ENCODE measurements at regions not wholly inside any gene's neighbourhood (a gene's known extent, or its start where the extent isn't known, plus 50 kb on each side); places are given as distances from the start of the nearest gene placed in this dataset.
"Not testable (repeated sequence)": the region's sequence is repeated elsewhere in the genome, so short reads cannot be mapped to it uniquely, and the experiment has no call there.

DNA sequence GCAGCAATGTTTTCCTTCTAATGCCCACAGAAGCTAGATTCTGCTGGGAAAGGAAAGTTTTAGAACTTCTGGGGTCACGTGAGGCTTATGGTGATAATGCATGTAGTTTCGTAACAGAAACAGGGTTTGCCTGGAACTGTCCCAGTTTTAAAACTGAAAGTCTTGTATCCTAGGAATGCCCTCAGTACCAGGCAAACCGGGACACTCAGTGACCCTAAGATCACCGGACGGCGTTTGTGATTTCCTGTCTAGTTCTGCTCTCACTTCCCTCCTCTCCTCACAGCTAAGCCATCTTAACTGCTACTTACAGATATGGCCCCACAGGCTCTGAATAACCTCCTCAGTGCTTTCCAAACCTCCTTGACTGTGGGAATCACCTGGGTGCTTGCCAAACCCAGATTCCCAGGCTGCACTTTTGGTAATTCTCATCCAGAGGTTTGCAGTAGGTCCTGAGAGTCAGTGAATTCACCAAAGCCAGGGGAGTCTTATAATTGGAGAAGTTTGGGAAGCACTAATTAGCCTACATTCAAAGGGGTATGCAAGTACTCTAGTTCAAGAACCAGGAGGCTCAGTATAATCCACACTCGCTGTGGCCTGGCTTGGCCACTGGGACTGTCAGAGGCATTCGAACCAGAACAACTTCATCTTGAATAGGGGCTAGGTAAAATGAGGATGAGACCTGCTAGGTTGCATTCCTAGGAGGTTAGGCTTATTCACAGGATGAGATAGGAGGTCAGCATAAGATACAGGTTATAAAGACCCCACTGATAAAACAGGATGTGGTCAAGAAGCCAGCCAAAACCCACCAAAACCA is 231.6 kb upstream of the MYLIP start:
- peak; percentile 56 for DNase-seq

DNA sequence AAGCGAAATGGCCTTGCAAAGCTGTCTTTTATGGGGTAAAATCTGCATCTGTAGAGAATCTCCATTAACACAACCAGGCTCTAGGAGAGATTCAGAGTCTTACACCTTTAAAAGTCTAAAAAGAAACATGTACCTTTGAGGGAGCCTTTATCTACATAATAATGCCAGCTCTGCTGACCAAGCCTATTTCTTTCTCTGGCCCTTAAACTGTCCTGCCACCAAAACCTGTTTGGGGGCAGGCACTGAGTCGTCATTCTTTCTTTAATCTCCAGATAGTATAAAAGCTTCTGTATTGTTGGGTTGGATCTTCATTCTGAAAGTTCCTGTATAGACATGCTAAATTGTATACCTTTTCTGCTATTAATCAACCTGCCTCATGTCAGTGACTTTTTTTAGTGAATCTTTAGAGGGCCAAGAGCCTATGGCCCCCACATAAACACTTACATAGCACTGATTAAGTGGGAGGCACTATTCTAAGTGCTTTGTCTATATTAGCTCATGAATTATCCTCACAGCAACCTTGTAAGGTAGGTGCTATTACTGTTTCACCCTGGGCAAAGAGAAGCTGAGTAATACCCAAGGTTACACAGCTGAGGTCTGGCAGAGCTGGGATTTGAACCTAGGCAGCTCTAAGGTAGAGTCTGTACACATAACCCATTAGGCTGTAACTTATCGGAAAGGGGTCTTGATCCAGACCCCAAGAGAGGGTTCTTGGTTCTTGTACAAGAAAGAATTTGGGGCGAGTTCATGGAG is 232.3 kb upstream of the DTNBP1 start:
- no peak for DNase-seq

DNA sequence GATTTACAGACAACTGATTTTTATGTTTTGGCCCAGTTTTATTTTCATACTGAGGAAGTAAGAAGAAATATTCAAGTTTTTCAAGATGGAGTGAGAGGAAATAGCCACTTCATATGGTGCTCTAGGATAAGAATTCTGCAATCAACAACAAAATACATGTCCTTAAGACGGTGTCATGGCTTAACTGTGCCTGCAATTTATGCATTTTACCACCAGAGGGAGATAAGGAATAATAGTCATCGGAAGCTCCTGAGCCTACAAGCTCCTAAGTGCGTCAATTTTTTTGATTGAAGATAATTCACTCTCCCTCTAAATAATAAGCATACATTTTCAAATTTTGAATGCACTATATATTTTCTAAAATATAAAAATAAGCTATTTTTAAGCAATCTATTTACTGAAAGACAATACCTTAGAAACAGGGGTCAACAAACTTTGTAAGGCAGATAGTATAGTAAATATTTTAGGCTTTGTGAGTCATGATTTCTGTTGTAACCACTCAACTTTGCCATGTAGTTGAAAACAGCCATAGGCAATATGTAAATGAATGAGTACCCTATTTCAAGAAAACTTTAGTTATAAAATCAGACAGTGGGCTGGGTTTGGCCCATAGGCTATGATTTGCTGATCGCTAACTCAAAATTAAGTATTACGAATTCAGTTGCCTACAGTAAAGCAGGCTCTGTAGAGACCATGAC is 230.9 kb upstream of the DTNBP1 start:
- DNase-seq, result peak; percentile 42

DNA sequence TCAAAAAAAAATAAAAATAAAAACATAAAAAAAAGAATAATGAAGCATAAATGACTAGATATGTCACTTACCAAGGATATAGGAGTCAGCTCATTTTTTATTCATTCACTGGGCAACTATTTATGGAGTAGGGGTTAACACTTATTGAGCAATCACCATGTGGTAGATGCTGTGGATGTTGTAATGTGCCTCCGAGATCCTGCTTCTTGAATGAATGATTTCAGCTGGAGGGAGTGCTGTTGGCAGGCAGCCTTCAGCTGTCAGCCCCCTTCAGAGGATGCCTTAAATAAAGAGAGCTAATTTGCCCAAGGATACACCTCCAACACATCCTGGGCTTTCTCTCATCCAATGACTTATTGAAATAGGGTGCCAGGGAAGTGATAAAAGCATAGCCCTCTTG is 229.5 kb upstream of the DTNBP1 start:
- DNase-seq, result peak; percentile 24

DNA sequence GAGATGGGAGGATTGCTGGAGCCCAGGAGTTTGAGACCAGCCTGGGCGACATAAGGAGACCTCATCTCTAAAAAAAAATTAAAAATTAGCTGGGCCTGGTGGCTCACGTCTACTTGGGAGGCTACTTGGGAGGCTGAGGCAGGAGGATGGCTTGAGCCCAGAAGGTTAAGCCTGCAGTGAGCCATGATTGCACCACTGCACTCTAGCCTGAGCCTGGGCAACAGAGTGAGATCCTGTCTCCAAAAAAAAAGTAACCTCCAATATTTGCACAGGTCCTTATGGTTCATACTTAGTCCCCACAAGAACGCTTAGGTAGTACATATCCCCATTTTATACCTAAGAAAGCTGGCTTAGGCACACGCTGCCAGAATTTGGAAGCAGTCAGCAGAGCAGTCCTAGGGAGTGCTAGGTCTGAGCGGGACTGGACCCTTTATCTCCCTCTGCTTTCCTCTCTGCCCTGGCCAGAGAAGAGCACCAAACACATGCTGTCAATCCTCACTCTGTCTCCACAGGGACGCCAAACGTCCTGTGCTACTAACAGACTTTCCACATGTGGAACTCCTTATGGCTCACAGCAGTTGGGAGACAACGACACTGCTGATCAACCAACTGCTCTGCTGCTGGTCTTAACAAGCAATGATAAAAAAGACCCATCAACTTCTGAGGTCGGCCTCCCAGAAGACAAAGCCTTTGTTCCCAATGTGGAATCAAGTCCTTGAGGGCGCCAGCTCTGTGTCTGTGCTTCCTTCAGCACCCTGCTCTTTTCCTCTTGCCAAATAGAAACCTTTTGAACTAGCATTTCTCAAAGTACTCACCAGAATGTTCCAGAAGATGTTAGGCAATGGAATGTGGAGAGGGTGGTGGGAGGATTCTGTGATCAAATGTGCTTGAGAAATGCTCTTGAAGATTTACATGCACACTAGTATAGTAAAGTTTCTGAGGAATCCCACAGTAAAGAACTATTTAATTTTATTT is 226.3 kb upstream of the DTNBP1 start:
- DNase-seq, result peak; percentile 22

DNA sequence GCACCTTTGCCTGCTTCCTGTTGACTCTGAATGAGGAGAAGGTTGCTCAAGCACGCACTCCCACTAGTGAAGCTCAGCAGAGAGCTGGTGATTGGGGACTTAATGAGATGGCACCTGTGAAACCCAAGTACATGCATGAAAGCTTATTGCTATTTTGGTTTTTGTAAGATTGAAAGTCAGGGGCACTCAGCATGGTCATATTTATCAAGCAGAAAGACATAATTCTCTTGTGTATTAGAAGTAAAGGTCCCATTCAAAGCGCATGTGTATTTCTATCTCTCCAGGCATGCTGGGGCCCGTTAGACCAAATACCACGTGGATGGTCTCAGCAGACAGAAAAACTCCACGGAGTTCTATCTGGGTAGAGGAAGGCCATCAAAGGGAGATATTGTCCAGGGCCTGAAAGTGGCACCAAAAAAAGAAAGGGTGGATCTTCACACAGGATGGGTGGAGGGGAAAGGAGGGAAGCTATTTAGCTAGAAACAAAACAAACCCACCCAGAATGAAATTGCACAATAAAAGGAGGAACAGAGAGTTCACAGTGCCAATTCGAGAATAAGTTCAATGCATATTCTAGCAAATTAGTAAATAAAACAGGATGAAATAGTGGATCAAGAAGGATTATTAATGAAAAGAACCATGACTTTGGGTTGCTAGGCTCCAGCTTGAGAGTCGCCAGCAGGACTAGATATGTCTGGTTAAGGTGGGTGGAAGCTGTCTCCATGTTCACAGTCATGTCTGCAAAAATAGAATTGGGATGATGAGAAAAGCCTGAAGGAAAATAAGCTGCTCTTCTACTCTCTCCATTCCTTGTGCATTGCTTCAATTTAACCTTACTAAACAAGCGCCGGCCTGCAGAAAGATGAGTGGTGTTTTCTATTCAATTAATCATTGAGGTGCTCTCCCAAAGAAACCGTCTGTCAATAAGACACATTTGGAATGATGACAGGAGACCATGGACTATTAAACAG is 224.9 kb upstream of the DTNBP1 start:
- DNase-seq, result no peak

DNA sequence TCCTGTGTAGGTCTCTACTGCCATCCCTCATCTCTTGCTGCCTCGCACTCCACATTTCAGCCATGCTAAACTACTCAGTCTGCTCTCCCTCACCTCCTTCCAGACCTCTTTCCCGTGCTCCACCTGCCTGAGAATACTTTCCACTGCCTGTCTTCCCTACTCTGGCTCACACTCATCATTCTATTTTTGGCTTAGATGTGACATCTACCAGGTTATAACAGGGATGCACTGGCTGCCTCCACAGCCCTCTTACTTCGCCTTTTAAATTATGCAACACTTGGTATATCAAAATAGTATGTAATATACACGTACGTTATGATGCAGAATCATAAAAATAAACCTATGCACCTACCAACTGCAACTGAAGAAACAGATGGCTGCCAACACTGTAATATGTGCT is 222.8 kb upstream of the DTNBP1 start:
- no peak for DNase-seq

DNA sequence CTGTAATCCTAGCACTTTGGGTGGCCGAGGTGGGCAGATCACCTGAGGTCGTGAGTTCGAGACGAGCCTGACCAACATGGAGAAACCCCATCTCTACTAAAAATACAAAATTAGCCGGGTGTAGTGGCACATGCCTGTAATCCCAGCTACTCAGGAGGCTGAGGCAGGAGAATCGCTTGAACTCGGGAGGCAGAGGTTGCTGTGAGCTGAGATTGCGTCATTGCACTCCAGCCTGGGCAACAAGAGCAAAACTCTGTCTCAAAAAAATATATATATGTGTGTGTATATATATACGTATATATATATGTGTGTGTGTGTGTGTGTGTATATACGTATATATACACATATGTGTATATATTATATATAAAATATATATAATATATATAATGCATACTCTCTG is 220.8 kb upstream of the DTNBP1 start:
- not testable (repeated sequence) for DNase-seq

DNA sequence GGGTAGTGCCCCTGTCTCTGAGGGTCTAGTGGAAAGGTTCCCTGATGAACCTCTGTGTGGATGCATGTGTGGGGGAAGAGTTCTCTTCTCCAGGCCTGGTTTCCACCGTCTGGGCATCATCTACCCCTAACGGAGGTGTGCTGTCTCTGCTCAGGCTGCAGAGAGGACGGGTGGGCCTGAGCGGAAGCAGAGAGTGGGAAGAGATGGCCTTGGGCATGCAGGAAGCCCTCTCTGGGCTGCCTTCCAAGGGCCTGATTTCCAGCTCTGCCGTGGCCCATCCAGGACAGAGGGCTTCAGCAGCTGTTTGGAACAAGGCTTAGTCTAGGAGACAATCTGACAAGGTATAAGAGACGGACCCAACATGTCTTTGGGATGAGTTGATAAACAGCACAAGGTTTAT is 220.1 kb upstream of the DTNBP1 start:
- no peak for DNase-seq

DNA sequence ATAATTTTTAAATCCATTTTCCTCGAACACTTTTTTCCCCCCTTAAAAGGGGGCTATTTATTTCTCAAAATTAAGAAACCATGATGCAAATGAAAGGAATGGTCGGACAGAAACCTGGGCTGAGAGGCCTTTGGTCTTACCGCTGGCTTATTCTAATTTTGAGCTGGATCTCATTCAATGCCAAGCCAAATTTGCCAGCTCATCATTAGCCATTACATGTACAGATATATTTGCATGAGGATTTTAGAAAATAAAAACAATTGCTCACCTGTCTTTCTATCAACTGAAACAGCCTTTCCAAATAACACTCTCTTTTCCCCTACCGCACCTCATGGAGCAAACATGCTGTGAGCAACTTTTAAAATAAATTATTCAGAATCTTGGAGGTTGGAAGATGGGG is 219.5 kb upstream of the DTNBP1 start:
- DNase-seq, result no peak

DNA sequence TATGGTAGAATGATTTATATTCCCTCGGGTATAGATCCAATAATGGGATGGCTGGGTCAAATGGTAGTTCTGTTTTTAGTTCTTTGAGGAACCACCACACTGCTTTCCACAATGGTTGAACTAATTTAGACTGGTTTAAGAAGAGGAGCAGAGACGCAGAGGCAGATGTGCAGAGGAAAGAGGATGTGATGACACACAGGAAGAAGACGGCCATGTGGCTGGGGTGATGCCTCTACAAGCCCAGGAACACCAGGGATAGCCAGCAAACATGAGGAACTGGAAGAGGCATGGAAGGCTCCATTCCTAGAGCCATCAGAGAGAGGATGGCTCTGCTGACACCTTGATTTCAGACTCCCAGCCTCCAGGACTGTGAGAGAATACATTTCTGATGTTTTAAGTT is 218.3 kb upstream of the DTNBP1 start:
- no peak for DNase-seq

DNA sequence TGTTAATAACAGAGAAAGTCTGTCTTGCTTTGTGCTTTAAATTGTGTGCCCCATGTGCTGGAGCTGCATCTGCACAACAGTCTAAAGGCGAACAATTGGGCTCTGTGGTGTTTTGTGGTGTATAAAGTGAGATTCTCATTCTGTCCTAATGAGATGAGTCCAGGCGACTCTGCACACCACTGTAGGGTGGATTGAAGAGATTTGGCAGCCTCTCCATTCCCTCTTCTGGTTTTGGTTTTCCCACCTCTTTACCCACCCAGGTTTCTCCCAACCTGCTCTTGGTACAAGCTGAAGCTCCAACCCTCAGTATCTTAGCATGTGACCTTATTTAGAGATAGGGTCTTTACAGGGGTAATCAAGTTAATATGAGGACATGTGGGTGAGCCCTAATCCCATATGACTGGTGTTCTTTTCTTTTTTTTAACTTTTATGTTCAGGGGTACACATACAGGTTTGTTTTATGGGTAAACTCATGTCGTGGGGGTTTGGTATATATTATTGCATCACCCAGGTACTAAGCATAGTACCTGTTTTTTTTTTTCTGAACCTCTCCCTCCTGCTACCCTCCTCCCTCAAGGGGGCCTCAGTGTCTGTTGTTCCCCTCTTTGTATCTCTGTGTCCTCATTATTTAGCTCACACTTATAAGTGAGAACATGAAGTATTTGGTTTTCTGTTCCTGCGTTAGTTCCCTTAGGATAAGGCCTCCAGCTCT is 217.6 kb upstream of the DTNBP1 start:
- DNase-seq, result no peak

DNA sequence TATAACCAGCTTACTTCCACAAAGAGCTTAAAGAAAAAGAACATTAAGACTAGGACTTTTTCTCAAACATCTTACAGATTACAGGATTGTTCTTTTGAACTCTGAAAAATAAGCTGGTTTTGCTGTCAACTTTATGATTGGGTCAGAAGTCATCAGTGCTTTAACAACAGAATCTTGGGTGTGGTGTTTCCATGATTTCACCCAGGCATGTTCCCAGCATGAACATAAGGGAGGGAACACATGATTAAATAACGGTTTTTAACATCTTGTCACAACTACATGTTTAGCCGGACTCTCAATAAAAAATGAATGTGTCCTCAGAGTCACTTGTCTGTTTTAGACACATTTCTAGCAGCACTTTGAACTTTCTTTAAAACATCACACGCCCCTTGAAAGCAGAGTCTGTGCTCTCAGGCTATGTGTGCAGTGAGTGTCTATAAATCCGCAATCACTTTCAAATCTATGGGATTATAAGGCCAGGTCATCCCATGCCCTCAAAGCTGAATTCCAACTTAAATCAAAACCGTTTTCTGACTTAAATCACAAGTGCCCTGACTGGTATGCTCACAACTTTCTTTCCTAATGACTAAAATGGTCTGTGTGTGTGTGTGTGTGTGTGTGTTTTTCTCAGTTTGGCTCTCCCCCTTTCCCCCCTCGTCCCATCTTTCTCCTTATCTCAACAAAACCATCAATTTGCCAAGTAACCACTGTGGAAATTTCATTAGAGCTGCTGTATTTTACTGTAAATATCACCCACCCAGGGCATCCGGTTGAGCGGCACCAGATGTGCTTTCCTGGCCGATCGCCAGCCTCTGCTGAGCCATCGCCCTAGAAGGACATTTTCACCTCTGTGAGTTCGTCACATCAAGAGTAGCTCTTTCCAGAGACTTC is 216.8 kb upstream of the DTNBP1 start:
- peak; percentile 85 for DNase-seq

DNA sequence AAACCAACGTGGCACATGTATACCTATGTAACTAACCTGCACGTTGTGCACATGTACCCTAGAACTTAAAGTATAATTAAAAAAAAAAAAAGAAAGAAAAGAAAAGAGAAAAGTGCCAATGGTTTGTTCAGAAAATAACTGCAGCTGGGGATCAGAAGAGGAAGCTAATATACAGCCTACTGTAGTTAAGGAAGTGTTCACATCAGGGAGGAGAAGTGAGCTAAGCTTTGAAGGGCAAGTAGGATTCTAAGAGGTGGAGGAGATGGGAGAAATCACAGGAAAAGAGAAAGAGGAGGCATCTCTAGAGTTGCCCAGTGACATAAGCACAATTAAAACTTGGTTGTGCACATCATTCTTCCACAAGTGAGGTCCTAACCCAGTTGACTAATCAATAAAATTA is 214.4 kb upstream of the DTNBP1 start:
- DNase-seq, result no peak

DNA sequence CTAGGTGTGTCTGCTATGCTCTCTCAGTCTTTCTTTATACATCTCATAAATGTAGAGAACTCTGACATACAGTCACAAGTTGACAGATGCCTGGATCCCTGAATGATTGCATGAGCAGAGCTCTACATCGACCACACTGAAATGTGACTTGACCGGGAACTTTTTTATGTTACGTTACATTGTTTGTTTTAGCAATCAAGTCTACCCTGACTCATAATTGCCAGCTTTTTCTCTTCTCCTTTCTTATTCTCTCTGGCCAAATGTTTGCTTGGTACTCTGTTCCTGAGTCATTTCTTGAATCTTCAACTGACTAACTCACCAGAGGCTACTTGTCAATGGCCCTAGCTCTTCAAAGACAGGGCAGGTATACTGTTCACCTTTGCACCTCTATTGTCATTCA is 213.6 kb upstream of the DTNBP1 start:
- DNase-seq, result peak; percentile 75

DNA sequence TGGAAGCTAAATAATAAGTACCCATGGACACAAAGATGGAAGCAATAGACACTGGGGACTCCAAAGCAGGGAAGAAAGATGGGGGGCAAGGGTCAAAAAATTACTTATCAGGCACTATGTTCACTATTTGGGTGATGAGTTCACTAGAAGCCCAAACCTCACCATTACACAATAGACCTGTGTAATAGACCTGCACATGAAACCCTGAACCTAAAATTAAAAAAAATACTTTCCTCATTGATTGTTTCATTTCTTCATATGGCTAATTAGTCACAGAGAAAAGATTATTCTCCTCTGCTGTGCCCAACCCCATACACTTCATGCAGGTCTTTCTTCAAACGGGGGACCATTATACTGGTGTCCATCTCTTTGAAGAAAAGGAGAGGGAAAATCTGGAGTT is 213.0 kb upstream of the DTNBP1 start:
- no peak for DNase-seq

DNA sequence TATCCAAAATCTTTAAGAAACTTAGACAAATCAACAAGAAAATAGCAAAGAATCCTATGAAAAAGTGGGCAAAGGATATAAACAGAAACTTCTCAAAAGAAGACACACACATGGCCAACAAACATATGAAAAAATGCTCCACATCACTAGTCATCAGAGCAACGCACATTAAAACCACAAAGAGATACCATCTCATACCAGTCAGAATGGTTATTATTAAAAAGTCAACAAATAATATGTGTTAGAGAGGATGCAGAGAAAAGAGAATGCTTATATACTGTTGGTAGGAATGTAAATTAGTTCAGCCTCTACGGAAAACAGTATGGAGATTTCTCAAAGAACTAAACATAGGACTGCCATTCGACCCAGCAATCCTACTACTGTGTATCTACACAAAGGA is 212.0 kb upstream of the DTNBP1 start:
- peak; percentile 85 for DNase-seq

DNA sequence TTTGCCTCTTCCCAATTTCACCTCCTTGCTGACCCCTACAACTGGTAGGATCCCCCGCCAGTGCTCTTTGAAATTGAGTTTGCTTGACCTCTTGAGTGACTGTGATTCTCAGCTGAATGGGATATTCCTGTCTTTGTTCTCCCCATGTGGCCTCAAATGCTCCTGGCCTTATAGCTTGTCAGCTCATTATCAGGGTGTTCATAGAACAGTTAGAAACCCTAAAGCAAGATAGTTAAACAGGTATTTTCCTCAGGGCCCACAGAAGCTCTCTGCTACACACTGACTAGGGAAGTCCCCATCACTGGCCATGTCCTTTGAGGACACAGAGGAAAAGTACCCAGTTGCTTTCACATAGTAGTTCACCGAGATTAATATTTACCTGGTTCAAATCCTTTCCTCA is 211.5 kb upstream of the DTNBP1 start:
- DNase-seq, result no peak

DNA sequence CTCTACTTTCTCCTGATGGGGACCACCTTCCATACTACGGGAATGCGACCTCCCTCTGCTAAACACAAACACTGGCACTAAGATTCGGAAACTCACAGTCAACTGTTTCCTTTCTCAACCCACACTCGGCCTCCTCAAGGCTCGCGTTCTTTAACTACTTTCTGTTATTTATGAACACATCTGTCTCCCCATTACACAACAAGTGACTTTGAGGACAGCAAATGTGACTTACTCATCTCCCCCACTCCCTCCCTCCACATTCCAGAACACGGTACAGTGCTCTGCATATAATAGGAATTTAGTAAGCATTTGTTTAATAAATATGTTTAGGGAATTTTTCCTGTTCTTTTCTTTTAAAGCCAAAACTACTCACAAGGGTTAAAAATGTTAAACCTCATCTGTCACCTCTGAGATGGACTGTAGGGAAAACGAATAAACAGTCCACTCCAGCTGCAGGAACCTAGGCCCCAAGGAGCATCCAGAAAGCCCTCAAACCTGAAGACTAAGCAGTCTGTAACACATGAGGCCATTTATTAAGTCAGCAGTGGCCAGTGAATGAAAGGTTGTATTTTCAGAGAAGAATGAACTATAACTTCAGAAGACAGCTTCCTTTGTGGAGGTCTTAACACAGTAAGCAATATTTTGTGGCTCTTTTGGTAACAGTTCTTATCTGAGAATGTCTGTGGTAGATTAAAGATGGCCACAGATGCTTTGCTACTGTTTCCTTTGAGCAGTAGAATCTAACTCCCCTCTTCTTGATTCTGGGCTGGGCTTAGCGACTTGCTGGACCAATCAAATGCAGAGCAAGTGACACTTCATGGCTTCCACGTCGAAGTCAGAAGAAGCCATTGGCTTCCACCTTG is 209.6 kb upstream of the DTNBP1 start:
- DNase-seq, result peak; percentile 79

All from fibroblast of skin of right biceps (primary cell).